Skin of body (tissue), 1 donor: ENCODE measurements at regions not wholly inside any gene's neighbourhood (a gene's known extent, or its start where the extent isn't known, plus 50 kb on each side); places are given as distances from the start of the nearest gene placed in this dataset.
"Not testable (repeated sequence)": the region's sequence is repeated elsewhere in the genome, so short reads cannot be mapped to it uniquely, and the experiment has no call there.

Experiments used
- DNase-seq: peaks from one replicate; lab custom pipeline; 2025; lab: John Stamatoyannopoulos, UW

GRCh38 chr18:11383381-11383780 is 226.0 kb upstream of the SLC35G4 start:
- peak; percentile 33 for DNase-seq

- DNase-seq, result no peak
These were observed 228.4 kb upstream of the SLC35G4 start for GRCh38 chr18:11380968-11381367.

- no peak for DNase-seq
These were observed 229.7 kb upstream of the SLC35G4 start for GRCh38 chr18:11379660-11380059.

- no peak for DNase-seq
These were observed 228.6 kb upstream of the PIEZO2 start for GRCh38 chr18:11377766-11378540.

- DNase-seq, result no peak
These were observed 222.8 kb upstream of the PIEZO2 start for GRCh38 chr18:11372163-11372562.

GRCh38 chr18:11369556-11369955 is 220.2 kb upstream of the PIEZO2 start:
- no peak for DNase-seq

GRCh38 chr18:11368020-11368419 is 218.7 kb upstream of the PIEZO2 start:
- DNase-seq, result no peak

GRCh38 chr18:11367351-11367750 is 218.0 kb upstream of the PIEZO2 start:
- DNase-seq, result no peak

- no peak for DNase-seq
These were observed 217.0 kb upstream of the PIEZO2 start for GRCh38 chr18:11366410-11366809.

GRCh38 chr18:11362856-11363255 is 213.5 kb upstream of the PIEZO2 start:
- DNase-seq, result no peak

GRCh38 chr18:11361862-11362261 is 212.5 kb upstream of the PIEZO2 start:
- not testable (repeated sequence) for DNase-seq

- DNase-seq, result no peak
These were observed 208.3 kb upstream of the PIEZO2 start for GRCh38 chr18:11357678-11358077.

- DNase-seq, result not testable (repeated sequence)
These were observed 195.2 kb upstream of the PIEZO2 start for GRCh38 chr18:11344576-11344975.

- DNase-seq, result no peak
These were observed 193.7 kb upstream of the PIEZO2 start for GRCh38 chr18:11343096-11343495.

- not testable (repeated sequence) for DNase-seq
These were observed 192.7 kb upstream of the PIEZO2 start for GRCh38 chr18:11342115-11342514.

- peak; percentile 67 for DNase-seq
These were observed 189.9 kb upstream of the PIEZO2 start for GRCh38 chr18:11339188-11339775.

GRCh38 chr18:11336241-11336640 is 186.9 kb upstream of the PIEZO2 start:
- no peak for DNase-seq

- DNase-seq, result no peak
These were observed 178.1 kb upstream of the PIEZO2 start for GRCh38 chr18:11327391-11328009.

GRCh38 chr18:11324956-11325882 is 175.8 kb upstream of the PIEZO2 start:
- DNase-seq, result no peak

- DNase-seq, result no peak
These were observed 175.1 kb upstream of the PIEZO2 start for GRCh38 chr18:11324510-11324909.

- no peak for DNase-seq
These were observed 174.0 kb upstream of the PIEZO2 start for GRCh38 chr18:11323359-11323819.
